Mucosa of rectum (tissue), 2 donors: ENCODE measurements at regions not wholly inside any gene's neighbourhood (a gene's known extent, or its start where the extent isn't known, plus 50 kb on each side); places are given as distances from the start of the nearest gene placed in this dataset.

Experiments used
- H3K27ac ChIP-seq, 2 donors: one replicate each; pipeline ENCODE4 v1.7.0; 2013; ENCODE audit warnings: inconsistent platforms in 2 of 2, low read depth in 2 of 2, low read length in 2 of 2
- H3K27me3 ChIP-seq, 2 donors: one replicate each; pipeline ENCODE4 v1.7.0; 2013; ENCODE audit warnings: low read length in 2 of 2; ENCODE audit not compliant: control insufficient read depth in 2 of 2, insufficient read depth in 2 of 2
- H3K36me3 ChIP-seq, 2 donors: one replicate each; pipeline ENCODE4 v1.7.0; 2013; ENCODE audit warnings: low read length in 2 of 2; ENCODE audit not compliant: control insufficient read depth in 2 of 2, insufficient read depth in 2 of 2
- H3K4me1 ChIP-seq, 2 donors: one replicate each; pipeline ENCODE4 v1.7.0; 2013; ENCODE audit warnings: low read length in 2 of 2, mild to moderate bottlenecking in 1 of 2; ENCODE audit not compliant: control insufficient read depth in 2 of 2, insufficient read depth in 2 of 2
- H3K4me3 ChIP-seq, 2 donors: one replicate each; pipeline ENCODE4 v1.7.0; 2013; ENCODE audit warnings: low read length in 2 of 2
- H3K9ac ChIP-seq, 2 donors: one replicate each; pipeline ENCODE4 v1.7.0; 2013; ENCODE audit warnings: low read length in 2 of 2, low read depth in 1 of 2, mild to moderate bottlenecking in 1 of 2
- H3K9me3 ChIP-seq, 2 donors: one replicate each; pipeline ENCODE4 v1.7.0; 2013; ENCODE audit warnings: low read length in 2 of 2; ENCODE audit not compliant: control insufficient read depth in 2 of 2
- donor health status: healthy.
- donor health status: Normal muscosa, but diverticular disease.

DNA sequence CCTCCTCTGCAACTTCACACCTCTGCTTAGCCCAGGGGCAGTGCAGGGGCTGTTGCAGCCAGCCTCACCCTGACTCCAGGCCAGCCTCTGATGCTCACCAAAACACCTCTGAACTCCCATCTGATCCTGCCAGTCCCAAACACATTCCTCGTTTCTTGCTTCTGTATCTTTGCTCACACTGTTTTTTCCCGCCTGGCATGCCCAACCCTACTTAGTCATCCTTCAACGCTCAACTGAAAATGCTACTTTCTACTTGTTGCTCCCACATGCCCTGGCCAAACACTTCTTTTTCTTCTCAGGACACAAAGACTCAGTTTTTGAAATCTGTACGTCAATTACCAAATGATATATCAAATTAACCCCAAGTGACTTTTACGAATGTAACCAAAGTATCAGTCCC lies 140.8 kb upstream of the ZBED5 start:
- no peak overlapping the region for H3K27ac ChIP-seq
- H3K4me1 ChIP-seq = no peaks in the 10 kb centered on the region
- no peaks in the 10 kb centered on the region for H3K9me3 ChIP-seq
- no peaks in the 10 kb centered on the region for H3K27me3 ChIP-seq
- H3K9ac ChIP-seq = no peak overlapping the region
- H3K4me3 ChIP-seq = no peak overlapping the region
- no peaks in the 10 kb centered on the region for H3K36me3 ChIP-seq

GRCh38 chr11:10996678-10997077 lies 138.8 kb upstream of the ZBED5 start:
- no peaks in the 10 kb centered on the region for H3K27me3 ChIP-seq
- H3K4me3 ChIP-seq = no peak overlapping the region
- H3K9ac ChIP-seq = no peak overlapping the region
- H3K27ac ChIP-seq = no peak overlapping the region
- no peaks in the 10 kb centered on the region for H3K36me3 ChIP-seq
- no peaks in the 10 kb centered on the region for H3K9me3 ChIP-seq
- no peaks in the 10 kb centered on the region for H3K4me1 ChIP-seq

- no peak overlapping the region for H3K27ac ChIP-seq
- H3K9me3 ChIP-seq = no peaks in the 10 kb centered on the region
- peaks cover 0 to 3% of the 10 kb centered on the region in 2 donors for H3K4me1 ChIP-seq
- no peaks in the 10 kb centered on the region for H3K36me3 ChIP-seq
- H3K4me3 ChIP-seq = no peak overlapping the region
- H3K27me3 ChIP-seq = no peaks in the 10 kb centered on the region
- H3K9ac ChIP-seq = no peak overlapping the region
Measured at GRCh38 chr11:10993640-10994039, 135.8 kb upstream of the ZBED5 start.

DNA sequence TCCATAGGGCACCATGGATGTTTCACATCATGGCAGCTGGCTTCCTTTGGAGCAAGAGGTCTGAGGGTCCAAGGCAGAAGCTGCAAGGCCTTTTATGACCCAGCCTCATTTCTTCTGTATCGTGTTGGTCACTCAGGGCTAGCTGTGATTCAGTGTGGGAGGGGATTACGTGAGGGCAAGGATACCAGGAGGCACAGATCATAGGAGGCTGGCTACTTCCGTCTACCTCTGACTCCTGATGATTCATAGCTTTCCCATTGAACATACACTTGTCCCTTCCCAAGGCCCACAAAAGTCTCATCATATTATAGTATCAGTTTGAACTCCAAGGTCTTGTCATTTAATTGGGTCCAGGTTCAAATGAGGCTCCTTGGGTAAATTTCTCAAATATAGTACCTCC lies 135.3 kb upstream of the ZBED5 start:
- H3K27ac ChIP-seq = no peak overlapping the region
- no peaks in the 10 kb centered on the region for H3K36me3 ChIP-seq
- H3K4me1 ChIP-seq = peaks cover 0 to 3% of the 10 kb centered on the region in 2 donors
- H3K9me3 ChIP-seq = no peaks in the 10 kb centered on the region
- no peaks in the 10 kb centered on the region for H3K27me3 ChIP-seq
- no peak overlapping the region for H3K4me3 ChIP-seq
- no peak overlapping the region for H3K9ac ChIP-seq

GRCh38 chr11:10991393-10991792 lies 133.5 kb upstream of the ZBED5 start:
- H3K27ac ChIP-seq = no peak overlapping the region
- no peaks in the 10 kb centered on the region for H3K36me3 ChIP-seq
- H3K9me3 ChIP-seq = no peaks in the 10 kb centered on the region
- H3K9ac ChIP-seq = no peak overlapping the region
- H3K27me3 ChIP-seq = no peaks in the 10 kb centered on the region
- H3K4me3 ChIP-seq = no peak overlapping the region
- peaks cover 0 to 3% of the 10 kb centered on the region in 2 donors for H3K4me1 ChIP-seq

DNA sequence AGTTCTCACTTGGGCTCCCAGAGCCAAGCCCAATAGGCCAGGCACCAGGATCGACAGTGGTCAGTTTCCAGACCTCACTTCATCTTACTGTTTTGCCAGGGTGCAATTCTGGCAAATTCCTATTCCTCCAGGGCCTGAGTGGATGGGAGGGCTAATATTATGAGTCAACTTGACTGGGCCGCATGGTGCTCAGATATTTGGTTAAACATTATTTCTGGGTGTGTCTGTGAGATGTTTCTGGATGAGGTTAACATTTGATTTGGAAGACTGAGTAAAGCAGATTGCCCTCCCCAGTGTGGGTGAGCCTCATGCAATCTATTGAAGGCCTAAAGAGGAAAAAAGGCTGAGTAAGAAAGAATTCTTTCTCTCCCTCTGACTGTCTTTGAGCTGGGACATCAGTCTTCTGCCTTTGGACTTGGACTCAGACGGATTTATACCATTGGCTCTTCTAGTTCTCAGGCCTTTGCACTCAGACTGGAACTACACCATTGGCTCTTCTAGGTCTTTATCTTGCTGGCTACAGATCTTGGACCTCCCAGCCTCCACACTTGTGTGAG lies 132.9 kb upstream of the ZBED5 start:
- Histone ChIP-seq H3K27me3 (no peaks in the 10 kb centered on the region), H3K4me3 (no peak overlapping the region), H3K27ac (no peak overlapping the region), H3K9ac (no peak overlapping the region), H3K4me1 (peaks cover 0 to 3% of the 10 kb centered on the region in 2 donors), H3K9me3 (no peaks in the 10 kb centered on the region), H3K36me3 (no peaks in the 10 kb centered on the region)

GRCh38 chr11:10990160-10990559 lies 132.3 kb upstream of the ZBED5 start:
- Histone ChIP-seq H3K27me3 (no peaks in the 10 kb centered on the region), H3K36me3 (no peaks in the 10 kb centered on the region), H3K9me3 (no peaks in the 10 kb centered on the region), H3K9ac (no peak overlapping the region), H3K4me3 (no peak overlapping the region), H3K4me1 (peaks cover 0 to 3% of the 10 kb centered on the region in 2 donors), H3K27ac (no peak overlapping the region)

DNA sequence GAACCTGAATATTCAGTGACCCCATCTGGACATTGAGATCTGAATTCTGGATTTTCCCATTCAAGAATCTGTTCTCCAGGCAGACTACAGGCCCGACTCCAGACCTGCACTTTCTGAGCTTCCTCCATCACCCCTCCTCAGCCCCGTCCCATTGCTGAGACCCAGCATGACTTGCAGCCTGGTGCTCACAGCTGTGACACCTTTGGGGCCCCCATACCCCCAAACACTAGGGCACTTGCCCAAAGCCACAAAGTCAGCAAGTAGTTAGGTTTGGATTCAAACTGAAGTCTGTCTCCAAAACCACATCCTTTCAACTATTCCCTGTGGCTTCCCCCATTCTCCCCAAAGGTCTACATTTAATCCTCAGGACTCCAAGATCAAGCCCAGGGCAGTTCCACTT lies 128.2 kb upstream of the ZBED5 start:
- H3K27me3 ChIP-seq = no peaks in the 10 kb centered on the region

GRCh38 chr11:10984742-10985141 lies 126.9 kb upstream of the ZBED5 start:
- Histone ChIP-seq H3K9me3 (no peaks in the 10 kb centered on the region), H3K4me1 (peaks cover 0 to 3% of the 10 kb centered on the region in 2 donors), H3K9ac (no peak overlapping the region)

More for the DNA sequence above, 128.2 kb upstream of the ZBED5 start:
- no peak overlapping the region for H3K27ac ChIP-seq
- H3K4me1 ChIP-seq = peaks cover 3% of the 10 kb centered on the region in 2 donors
- H3K36me3 ChIP-seq = no peaks in the 10 kb centered on the region
- no peaks in the 10 kb centered on the region for H3K9me3 ChIP-seq
- no peak overlapping the region for H3K9ac ChIP-seq
- H3K4me3 ChIP-seq = no peak overlapping the region

DNA sequence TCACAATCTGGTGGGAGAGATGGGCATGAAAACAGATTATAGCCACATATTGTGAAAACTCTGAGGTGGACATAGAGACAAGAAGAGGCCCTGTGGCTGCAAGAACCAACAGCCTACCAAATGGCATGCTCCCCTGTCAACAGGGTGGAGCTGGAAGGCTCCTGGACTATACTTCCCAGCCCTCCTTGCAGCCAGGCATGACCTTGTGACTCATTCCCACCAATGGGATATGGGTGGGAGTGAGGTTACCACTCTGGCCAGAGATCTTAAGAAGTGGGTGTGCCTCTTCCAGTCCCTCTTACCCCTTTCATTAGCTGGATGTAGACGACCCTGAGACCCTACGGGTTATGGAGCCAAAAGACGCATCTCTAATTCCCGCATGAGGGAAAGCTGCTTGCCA lies 126.4 kb upstream of the ZBED5 start:
- Histone ChIP-seq H3K27me3 (no peaks in the 10 kb centered on the region), H3K36me3 (no peaks in the 10 kb centered on the region), H3K27ac (no peak overlapping the region), H3K9ac (no peak overlapping the region), H3K4me1 (peaks cover 0 to 3% of the 10 kb centered on the region in 2 donors), H3K9me3 (no peaks in the 10 kb centered on the region), H3K4me3 (no peak overlapping the region)

More at GRCh38 chr11:10984742-10985141, 126.9 kb upstream of the ZBED5 start:
- H3K27me3 ChIP-seq = no peaks in the 10 kb centered on the region
- no peak overlapping the region for H3K27ac ChIP-seq
- H3K36me3 ChIP-seq = no peaks in the 10 kb centered on the region
- no peak overlapping the region for H3K4me3 ChIP-seq
